SW 1271 (cell line): ENCODE measurements at regions not wholly inside any gene's neighbourhood (a gene's known extent, or its start where the extent isn't known, plus 50 kb on each side); places are given as distances from the start of the nearest gene placed in this dataset.
"Not testable (repeated sequence)": the region's sequence is repeated elsewhere in the genome, so short reads cannot be mapped to it uniquely, and the experiment has no call there.

Experiments used
- DNase-seq, 2 experiments: peaks; one replicate each; lab custom pipeline; 2025; lab: John Stamatoyannopoulos, UW

- DNase-seq: no peak
Observed at GRCh38 chr4:111399623-111400022, 745.6 kb upstream of the FAM241A start.

DNA sequence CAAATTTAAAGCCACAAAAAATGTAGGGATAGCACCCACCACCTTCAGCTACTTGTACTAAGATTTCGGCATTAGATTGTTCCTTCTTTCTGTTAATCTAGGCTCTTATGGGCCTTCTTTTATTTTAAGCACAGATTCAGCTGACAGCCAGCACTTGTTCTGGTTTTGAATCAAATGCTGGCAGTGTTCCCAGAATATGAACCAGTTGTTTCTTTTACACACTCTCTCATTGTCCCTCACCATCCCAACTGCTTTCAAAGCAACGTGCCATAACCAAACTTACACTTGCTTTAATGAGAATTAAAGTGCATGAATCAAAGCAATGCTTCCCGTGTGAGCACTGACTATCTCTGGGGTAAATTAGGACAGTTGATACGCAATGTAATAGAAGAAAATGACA, 744.5 kb upstream of the FAM241A start:
- DNase-seq: no peak

- no peak for DNase-seq
Observed at GRCh38 chr4:111404673-111405072, 740.6 kb upstream of the FAM241A start.

- DNase-seq: no peak
Observed at GRCh38 chr4:111405989-111406388, 739.3 kb upstream of the FAM241A start.

DNA sequence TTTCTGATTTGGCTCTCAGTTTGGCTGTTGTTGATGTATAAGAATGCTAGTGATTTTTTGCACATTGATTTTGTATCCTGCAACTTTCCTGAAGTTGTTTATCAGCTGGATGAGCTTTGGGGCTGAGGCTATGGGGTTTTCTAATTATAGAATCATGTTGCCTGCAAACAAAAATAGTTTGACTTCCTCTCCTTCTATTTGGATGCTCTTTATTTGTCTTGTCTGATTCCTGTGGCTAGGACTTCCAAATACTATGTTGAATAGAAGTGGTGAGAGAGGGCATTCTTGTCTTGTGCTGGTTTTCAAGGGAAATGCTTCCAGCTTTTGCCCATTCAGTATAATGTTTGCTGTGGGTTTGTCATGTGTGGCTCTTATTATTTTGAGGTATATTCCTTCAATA, 734.7 kb upstream of the FAM241A start:
- no peak for DNase-seq

GRCh38 chr4:111417521-111417920, 727.7 kb upstream of the FAM241A start:
- no peak for DNase-seq

- DNase-seq: no peak
Observed at GRCh38 chr4:111433441-111433840, 711.8 kb upstream of the FAM241A start.

DNA sequence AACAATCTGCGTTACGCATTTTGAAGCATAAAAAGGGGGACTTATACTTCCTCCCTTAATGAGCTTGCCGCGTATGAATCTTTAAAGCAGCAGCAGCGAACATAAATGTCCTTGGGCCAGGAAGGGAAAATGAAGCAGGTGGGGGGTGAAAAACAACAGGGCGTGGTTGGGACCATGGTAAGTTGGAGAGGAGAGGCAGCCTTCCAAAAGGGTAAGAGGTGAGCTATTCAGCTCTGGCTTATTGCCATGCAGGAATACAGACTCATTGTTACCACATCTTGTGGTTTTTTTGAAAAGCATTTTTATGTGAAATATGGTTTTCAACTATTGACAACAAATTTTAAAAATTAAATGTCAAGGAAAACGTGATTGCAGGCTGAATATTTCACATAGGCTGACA, 710.7 kb upstream of the FAM241A start:
- DNase-seq: no peak

- DNase-seq: no peak
Observed at GRCh38 chr4:111435986-111436744, 709.1 kb upstream of the FAM241A start.

GRCh38 chr4:111441687-111442086, 703.6 kb upstream of the FAM241A start:
- DNase-seq: no peak

DNA sequence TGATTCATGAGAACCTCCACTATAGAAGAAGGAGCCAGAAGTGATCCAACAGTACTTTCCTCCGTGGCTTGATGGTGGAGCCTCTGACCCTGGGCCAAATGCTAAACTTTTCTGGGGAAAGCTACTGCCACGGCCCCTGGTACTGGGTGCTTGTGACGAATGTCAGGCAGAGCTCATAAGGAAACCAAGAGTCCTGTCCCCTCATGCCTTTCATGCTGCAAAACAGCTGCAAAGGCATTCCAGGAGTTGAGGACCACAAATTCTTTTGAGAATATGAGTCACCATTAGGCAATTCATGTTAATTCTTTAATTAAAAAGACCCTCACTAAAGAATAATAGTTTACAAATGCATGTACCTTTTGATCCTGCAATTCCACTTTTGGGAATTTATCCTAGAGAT, 700.4 kb upstream of the FAM241A start:
- DNase-seq: not testable (repeated sequence)

GRCh38 chr4:111449657-111450056, 695.6 kb upstream of the FAM241A start:
- no peak for DNase-seq

GRCh38 chr4:111450867-111451266, 694.4 kb upstream of the FAM241A start:
- DNase-seq: no peak

GRCh38 chr4:111453216-111453615, 692.0 kb upstream of the FAM241A start:
- DNase-seq: no peak

DNA sequence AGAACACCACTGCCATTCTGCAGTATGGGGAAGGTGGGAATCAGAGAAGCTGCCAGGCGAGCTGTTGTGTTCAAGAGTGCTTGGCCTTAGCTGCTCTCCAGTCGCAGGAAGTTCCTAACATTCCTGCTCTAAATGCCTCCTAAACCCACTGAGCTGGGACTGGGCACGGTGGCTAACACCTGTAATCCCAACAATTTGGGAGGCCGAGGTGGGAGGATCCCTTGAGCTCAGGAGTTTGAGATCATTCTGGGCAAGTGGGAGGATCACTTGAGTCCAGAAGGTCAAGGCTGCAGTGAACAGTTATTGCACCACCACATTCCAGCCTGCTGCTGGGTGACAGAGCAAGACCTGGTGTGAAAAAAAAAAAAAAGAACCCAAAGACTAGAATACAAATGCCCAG, 690.3 kb upstream of the FAM241A start:
- DNase-seq: peak in 1 of 2 experiments; percentile 8

DNA sequence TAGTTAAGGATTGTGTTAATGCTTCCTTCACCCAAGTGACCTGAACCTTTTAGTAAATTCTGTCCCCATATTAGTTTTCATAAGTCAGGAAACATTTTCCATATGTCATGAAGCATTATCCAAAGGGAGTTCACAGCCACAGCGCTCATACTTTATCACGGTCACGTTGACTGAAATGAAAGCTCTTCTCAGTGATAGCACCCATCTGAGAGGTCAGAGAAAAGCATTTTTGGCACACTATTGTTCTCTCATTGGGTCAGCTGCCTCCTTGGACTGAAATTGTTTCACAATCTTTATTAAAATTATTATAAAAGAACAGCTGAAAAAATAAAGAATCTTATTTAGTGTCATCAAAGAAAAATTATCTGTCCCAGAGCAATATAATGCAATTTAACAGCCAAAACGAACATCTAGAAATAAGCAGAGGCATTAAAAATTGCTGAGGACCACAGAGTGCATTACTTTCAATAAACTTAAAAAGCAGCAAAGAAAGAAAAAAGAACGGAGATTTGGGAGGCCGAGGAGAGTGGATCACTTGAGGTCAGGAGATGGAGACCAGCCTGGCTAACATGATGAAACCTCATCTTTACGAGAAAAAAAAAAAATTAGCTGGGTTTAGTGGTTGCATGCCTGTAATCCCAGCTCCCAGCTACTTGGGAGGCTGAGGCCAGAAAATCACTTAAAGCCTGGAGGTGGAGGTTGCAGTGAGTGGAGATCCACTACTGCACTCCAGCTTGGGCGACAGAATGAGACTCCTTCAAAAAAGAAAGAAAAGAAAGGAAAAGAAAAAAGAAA, 680.8 kb upstream of the FAM241A start:
- no peak for DNase-seq

DNA sequence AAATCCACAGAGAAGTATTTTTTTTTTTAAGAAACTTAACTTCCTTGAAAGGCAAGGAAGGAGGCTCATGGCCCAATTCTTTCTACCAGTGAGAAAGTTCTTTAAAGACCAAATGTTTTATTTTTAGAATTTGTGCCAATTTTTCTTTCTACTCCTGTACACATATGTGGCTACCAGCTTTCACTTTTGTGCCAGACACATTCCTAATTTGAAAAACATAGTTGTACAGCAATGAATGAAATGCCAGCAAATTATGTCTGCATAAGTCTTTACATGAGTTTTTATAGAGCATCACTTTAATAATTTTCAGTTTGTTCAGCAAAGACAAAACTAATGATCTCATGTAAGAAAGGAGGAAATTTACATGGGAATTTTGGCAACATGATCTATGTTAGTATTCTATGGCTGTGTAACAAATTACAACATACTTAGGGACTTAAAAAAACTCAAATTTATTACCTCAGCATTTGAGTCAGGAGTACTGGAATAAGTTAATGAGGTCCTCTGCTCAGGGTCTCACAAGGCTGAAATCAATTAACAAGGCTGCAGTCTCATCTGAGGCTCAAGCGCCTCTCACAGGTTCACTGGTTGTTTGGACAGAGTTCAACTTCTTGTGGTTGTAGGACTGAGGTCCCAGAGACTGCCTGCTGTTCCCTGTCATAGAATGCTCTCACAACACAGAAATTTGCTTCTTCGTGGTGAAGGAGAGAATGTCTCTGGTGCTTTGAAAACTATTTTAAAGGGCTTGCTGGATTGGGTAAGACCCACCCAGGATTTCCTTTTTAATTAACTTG, 678.2 kb upstream of the FAM241A start:
- no peak for DNase-seq

DNA sequence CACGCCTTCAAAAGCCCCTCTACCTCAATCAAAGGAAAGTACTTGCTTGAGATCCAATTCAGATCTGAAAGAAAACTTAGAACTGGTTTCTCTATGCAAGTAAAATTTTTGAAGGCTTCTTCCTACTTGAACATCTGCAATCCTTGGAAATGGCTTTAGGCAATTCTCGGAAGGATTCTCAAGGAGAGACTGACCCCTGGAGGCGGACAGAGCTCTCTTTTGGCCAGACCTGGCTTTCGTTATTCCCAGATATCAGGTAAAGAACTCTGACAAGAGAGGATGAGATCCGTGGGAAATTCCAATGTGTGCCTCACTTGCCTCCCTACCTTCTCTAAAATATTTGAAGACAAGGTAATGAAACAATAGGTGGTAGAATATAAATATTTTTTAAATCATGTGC, 670.3 kb upstream of the FAM241A start:
- DNase-seq: no peak

GRCh38 chr4:111475666-111476065, 669.6 kb upstream of the FAM241A start:
- no peak for DNase-seq

- DNase-seq: no peak
Observed at GRCh38 chr4:111480510-111480909, 664.7 kb upstream of the FAM241A start.

GRCh38 chr4:111483375-111484169, 661.7 kb upstream of the FAM241A start:
- DNase-seq: no peak

DNA sequence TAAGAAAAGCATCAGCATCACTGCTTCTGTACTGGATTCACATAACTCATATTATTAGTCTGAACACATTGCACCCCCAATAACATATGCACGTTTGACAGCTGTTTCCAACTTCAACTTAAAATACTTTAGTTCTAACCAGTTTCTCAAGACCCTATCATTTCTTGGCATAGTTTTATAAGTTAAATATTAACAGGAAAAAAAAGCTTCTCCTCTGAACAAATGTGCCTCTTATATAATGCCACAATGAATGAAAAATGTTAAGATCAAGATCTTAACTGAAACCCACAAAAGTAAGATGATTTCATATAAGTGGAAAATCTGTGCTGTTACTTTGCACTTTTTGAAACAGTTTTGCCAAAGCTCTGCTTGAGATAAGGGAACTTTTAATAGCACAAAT, 652.8 kb upstream of the FAM241A start:
- DNase-seq: no peak
